ENCODE measurements at regions not wholly inside any gene's neighbourhood (a gene's known extent, or its start where the extent isn't known, plus 50 kb on each side); places are given as distances from the start of the nearest gene placed in this dataset.
A peak's percentile ranks its signal among the peaks of the same experiment; 100 is the strongest.
"Not testable (repeated sequence)": the region's sequence is repeated elsewhere in the genome, so short reads cannot be mapped to it uniquely, and the experiment has no call there.

GRCh38 chr4:29372971-29373370, 1347.2 kb upstream of the PCDH7 start:
- DNase-seq = no peak

DNA sequence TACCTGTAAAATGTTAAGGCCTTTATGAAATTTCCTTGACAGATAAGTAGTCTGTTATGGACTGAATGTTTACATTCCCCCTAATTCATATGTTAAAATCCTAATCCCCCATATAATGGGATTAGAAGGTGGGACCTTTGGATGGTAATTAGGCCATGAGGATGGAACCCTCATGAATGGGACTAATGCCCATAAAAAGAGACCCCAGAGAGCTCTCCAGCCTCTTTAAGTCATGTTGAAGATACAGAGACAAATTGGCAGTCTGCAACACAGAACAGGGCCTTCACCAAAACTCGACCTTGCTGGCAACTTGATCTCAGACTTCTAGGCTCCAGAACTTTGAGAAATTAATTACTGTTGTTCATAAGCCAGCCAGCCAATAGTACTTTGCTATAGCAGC, 1344.5 kb upstream of the PCDH7 start:
- no peak for DNase-seq

- DNase-seq = not testable (repeated sequence)
Observed at GRCh38 chr4:29378237-29378636, 1341.9 kb upstream of the PCDH7 start.

GRCh38 chr4:29390921-29391320, 1329.2 kb upstream of the PCDH7 start:
- no peak for DNase-seq

DNA sequence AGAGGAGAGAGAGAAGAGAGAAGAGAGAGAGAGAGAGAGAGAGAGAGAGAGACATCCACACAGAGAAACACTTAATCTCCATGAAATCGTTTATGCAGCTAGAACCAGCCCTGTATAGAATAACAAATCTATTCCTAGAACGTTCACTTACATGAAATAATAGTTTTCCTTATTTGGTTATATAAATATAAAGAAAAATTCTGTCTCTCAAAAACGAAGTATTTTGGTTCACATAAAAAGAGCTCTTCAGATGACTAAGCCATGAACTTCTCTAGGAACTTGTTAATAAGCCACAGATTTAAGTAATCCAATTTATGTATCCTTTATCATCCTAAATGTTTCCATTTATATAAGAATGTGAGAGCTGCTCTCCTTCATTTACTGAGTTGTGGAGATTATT, 1315.1 kb upstream of the PCDH7 start:
- DNase-seq = peak; percentile 68

- no peak for DNase-seq
Observed at GRCh38 chr4:29415771-29416170, 1304.4 kb upstream of the PCDH7 start.

DNA sequence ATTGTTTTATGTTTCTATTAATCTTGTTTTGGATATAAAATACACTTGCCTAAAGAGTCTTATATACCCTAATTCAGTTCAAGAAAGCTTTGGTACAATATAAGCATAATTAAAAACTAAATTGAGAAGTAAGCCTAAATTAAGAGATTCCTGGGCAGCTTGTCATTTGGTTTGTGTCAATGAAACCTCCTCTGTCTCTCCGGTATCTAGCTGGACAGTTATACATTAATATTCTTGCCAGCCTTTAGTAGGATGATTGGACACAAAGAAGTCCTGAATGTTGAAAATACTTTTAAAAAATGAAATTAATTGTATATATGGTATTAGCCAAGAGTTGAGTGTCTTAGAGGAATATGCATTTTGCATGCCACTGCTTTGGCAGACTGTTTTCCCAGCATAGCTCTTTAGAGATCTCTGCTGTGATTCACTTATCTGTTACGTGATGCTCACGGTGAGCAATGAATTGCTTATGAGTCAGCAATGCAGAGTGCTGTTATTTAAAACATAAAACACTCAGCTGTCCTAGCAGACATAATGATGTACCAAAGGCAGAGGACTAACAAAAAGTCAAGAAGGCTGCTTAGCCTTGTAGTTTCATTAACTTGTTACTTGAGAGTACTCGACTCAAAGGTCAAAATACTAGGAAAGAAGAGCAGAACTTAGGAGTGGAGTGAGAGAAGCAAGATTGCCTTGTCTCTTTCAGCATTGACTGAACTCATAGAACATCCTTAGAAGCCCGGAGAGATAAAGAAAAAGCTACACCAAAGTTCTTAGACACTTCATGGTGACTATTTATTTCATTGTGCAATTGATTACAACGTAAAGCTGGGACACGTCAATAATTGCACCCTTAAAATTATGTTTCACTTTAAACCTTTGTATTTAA, 1296.1 kb upstream of the PCDH7 start:
- DNase-seq = peak; percentile 92

DNA sequence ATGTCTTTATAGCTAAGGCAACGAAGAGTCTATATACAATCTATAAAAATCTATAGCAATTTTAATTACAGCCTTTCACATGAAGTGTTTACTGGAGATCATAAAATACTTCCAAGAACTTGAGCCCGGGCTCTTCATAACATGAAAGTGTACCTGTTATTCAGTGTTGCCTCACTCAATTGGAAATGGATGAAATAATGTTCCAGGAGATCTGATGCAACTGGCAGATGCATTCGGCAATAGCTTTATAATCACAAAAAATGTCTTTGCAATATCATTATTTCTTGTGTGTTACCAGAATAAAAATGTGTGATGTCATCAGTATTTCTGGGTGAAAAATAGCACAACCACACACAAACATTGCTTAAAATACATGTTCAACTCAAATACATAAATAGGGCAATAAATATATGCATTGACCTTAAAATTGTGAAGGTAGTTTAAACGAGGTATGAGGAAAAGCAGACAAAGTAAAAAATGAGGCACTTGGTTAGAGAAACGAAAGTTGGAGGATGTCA, 1266.8 kb upstream of the PCDH7 start:
- no peak for DNase-seq

DNA sequence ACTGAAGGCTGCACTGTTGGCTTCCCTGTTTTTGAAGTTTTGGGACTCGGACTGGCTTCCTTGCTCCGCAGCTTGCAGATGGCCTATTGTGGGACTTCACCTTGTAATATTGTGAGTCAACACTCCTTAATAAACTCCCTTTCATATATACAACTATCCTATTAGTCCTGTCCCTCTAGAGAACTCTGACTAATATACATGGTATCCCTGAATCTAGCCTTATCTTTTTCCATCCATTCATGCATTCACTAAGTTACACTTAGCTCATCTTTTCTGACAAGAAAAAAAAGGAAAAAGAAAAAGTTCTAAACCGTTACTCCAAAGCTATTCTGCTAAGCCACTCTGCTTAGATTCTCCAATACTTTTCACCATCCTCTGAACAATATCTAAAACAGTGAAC, 1260.2 kb upstream of the PCDH7 start:
- DNase-seq = no peak

DNA sequence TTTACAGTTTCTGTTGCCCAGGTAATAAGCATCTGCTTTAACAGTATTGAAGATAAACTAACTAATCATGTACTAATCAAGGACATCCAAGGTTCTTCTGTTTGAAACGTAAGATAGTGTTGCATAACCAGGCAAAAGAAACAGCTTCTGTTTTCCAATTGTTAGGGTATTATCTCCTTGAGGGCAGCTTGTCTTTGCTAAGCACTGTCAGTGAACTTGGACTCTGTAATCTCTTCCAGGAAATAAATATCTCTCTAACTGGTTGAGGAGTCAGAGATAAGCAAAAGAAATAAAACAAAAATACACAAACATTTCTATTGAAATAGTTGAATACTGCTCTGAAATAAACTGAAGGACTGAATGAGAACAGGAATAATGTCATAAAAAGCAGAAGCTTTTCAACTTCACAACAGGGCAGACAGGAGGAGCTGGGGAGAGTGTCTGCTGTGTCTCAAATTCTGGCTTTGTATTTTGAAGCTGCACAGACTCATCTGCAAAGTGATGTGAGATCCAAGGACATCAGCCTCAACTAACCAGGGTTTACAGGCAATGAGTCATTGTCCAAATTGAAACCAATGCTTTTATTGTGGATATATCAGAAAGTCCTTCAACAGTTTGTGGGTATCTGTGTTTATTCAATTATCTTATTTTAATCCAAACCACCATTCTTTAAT, 1253.0 kb upstream of the PCDH7 start:
- no peak for DNase-seq
